Mammary epithelial cell (primary cell): ENCODE measurements at regions not wholly inside any gene's neighbourhood (a gene's known extent, or its start where the extent isn't known, plus 50 kb on each side); places are given as distances from the start of the nearest gene placed in this dataset.

Experiments used
- EZH2 ChIP-seq: IDR thresholded peaks from 2 replicates; pipeline ENCODE4 v1.6.1; 2012; ENCODE audit warnings: low read length, inconsistent platforms, borderline replicate concordance
- TF ChIP-seq, protein P1 (sequence below), 2 donors: IDR thresholded peaks in 1 of 2; conservative IDR thresholded peaks in 1 of 2; 2 replicates each; pipeline ENCODE4 v1.5.1; 2011 to 2012; ENCODE audit warnings: inconsistent platforms in 2 of 2, low read length in 2 of 2, mild to moderate bottlenecking in 2 of 2, control low read depth in 1 of 2, low read depth in 1 of 2; ENCODE audit not compliant: insufficient read depth in 1 of 2; ENCODE audit errors: extremely low read depth in 1 of 2

GRCh38 chr2:167501618-167502017, 613.3 kb downstream of the XIRP2 start:
- TF ChIP-seq, protein P1, sequence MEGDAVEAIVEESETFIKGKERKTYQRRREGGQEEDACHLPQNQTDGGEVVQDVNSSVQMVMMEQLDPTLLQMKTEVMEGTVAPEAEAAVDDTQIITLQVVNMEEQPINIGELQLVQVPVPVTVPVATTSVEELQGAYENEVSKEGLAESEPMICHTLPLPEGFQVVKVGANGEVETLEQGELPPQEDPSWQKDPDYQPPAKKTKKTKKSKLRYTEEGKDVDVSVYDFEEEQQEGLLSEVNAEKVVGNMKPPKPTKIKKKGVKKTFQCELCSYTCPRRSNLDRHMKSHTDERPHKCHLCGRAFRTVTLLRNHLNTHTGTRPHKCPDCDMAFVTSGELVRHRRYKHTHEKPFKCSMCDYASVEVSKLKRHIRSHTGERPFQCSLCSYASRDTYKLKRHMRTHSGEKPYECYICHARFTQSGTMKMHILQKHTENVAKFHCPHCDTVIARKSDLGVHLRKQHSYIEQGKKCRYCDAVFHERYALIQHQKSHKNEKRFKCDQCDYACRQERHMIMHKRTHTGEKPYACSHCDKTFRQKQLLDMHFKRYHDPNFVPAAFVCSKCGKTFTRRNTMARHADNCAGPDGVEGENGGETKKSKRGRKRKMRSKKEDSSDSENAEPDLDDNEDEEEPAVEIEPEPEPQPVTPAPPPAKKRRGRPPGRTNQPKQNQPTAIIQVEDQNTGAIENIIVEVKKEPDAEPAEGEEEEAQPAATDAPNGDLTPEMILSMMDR (conservative IDR thresholded peaks at IDR 0.05 in 1 of 2, IDR thresholded peaks at IDR 0.05 in 1 of 2; ENCODE audit: extremely low read depth in 1 of 2, insufficient read depth in 1 of 2, low read depth in 1 of 2, low read length in 2 of 2), result no peak
- TF ChIP-seq EZH2, result no peak
